ENCODE measurements at regions not wholly inside any gene's neighbourhood (a gene's known extent, or its start where the extent isn't known, plus 50 kb on each side); places are given as distances from the start of the nearest gene placed in this dataset.
A peak's percentile ranks its signal among the peaks of the same experiment; 100 is the strongest.

- no peak for ATAC-seq
- Mint-ChIP-seq H3K4me1 (peaks cover 0 to 6% (median 2%) of the 10 kb centered on the region in 4 donors), H3K4me3 (no peak overlapping the region), H3K27me3 (peaks cover 0 to 16% (median 4%) of the 10 kb centered on the region in 5 donors), H3K9me3 (peaks cover 0 to 15% (median 7%) of the 10 kb centered on the region in 9 donors), H3K36me3 (peaks cover 0 to 4% (median 3%) of the 10 kb centered on the region in 3 donors), H3K27ac (no peak overlapping the region)
- no peak for DNase-seq
- POLR2A ChIA-PET = no interaction called here
Observed at GRCh38 chr22:27308513-27308912, 493.0 kb downstream of the MN1 start.

GRCh38 chr22:27309697-27310096, 491.9 kb downstream of the MN1 start:
- no peak overlapping the region for H3K4me3 Mint-ChIP-seq
- ATAC-seq = no peak
- no peak for DNase-seq
- POLR2A ChIA-PET = no interaction called here
- no peak overlapping the region for H3K27ac Mint-ChIP-seq
- H3K36me3 Mint-ChIP-seq = peaks cover 1 to 7% (median 3%) of the 10 kb centered on the region in 3 donors
- H3K4me1 Mint-ChIP-seq = peaks cover 0 to 6% (median 2%) of the 10 kb centered on the region in 4 donors
- peaks cover 0 to 15% (median 7%) of the 10 kb centered on the region in 9 donors for H3K9me3 Mint-ChIP-seq
- H3K27me3 Mint-ChIP-seq = peaks cover 1 to 15% (median 5%) of the 10 kb centered on the region in 5 donors

DNA sequence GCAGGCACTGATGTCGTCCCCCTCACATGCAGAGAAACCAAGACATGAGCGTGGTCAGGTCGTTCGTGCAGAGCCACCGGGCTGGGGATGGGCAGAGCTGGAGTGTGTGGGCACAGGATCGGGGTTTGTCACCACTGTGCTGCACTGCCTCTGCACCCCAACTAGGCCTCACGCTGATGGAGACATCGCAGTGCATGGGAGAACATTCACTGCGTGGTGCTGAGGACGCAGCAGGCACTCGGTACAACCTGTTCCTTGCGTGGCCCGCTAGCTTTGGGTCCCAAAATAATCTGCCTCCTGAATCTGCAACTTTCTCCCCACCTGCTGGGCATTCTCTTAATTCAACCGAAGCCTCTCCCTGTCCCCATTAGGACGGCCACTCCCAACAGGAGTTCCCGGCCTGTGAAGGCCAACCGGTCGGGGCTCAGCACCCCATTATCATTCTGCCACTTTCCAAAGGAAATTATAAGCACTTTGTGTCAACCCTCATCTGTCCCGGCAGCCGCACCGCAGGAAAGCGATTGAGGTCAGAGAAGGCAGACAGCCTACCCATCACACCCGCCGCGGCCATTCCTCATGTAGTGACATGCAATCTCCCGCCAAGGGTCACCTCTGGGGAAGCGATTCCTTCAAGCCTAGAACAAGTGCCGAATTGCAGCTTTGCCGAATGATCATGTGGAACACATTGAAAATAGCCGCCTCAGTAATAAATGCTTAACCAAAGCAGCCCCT, 490.4 kb downstream of the MN1 start:
- H3K27ac Mint-ChIP-seq = no peak overlapping the region
- no peak for ATAC-seq

GRCh38 chr22:27311698-27312550, 489.6 kb downstream of the MN1 start:
- H3K27ac Mint-ChIP-seq = no peak overlapping the region
- peaks cover 0 to 15% (median 7%) of the 10 kb centered on the region in 9 donors for H3K9me3 Mint-ChIP-seq
- DNase-seq = no peak
- H3K27me3 Mint-ChIP-seq = peaks cover 9 to 36% (median 26%) of the 10 kb centered on the region in 5 donors
- POLR2A ChIA-PET = no interaction called here
- peaks cover 3 to 9% (median 3%) of the 10 kb centered on the region in 3 donors for H3K36me3 Mint-ChIP-seq
- H3K4me3 Mint-ChIP-seq = no peak overlapping the region
- peaks cover 0 to 6% (median 2%) of the 10 kb centered on the region in 4 donors for H3K4me1 Mint-ChIP-seq
- no peak for ATAC-seq

More for the DNA sequence above, 490.4 kb downstream of the MN1 start:
- H3K9me3 Mint-ChIP-seq = peaks cover 0 to 15% (median 7%) of the 10 kb centered on the region in 9 donors
- peaks cover 0 to 6% (median 2%) of the 10 kb centered on the region in 4 donors for H3K4me1 Mint-ChIP-seq
- no peak overlapping the region for H3K4me3 Mint-ChIP-seq
- POLR2A ChIA-PET = no interaction called here
- DNase-seq = no peak
- peaks cover 3 to 9% (median 3%) of the 10 kb centered on the region in 3 donors for H3K36me3 Mint-ChIP-seq
- peaks cover 4 to 28% (median 18%) of the 10 kb centered on the region in 5 donors for H3K27me3 Mint-ChIP-seq

GRCh38 chr22:27312565-27312964, 489.0 kb downstream of the MN1 start:
- peaks cover 0 to 15% (median 7%) of the 10 kb centered on the region in 9 donors for H3K9me3 Mint-ChIP-seq
- no peak overlapping the region for H3K4me3 Mint-ChIP-seq
- ATAC-seq (no peak), DNase-seq (no peak)
- H3K36me3 Mint-ChIP-seq = peaks cover 3 to 9% (median 3%) of the 10 kb centered on the region in 3 donors
- H3K4me1 Mint-ChIP-seq = peaks cover 0 to 3% (median 2%) of the 10 kb centered on the region in 4 donors
- peaks cover 12 to 40% (median 32%) of the 10 kb centered on the region in 5 donors for H3K27me3 Mint-ChIP-seq
- POLR2A ChIA-PET = no interaction called here
- no peak overlapping the region for H3K27ac Mint-ChIP-seq

GRCh38 chr22:27312966-27313855, 488.3 kb downstream of the MN1 start:
- H3K4me3 Mint-ChIP-seq = no peak overlapping the region
- H3K36me3 Mint-ChIP-seq = peaks cover 3 to 9% (median 3%) of the 10 kb centered on the region in 3 donors
- no peak for ATAC-seq
- DNase-seq = no peak
- peaks cover 0 to 9% (median 4%) of the 10 kb centered on the region in 9 donors for H3K9me3 Mint-ChIP-seq
- H3K27me3 Mint-ChIP-seq = peaks cover 18 to 42% (median 37%) of the 10 kb centered on the region in 5 donors
- H3K27ac Mint-ChIP-seq = no peak overlapping the region
- POLR2A ChIA-PET = no interaction called here
- H3K4me1 Mint-ChIP-seq = no peaks in the 10 kb centered on the region

DNA sequence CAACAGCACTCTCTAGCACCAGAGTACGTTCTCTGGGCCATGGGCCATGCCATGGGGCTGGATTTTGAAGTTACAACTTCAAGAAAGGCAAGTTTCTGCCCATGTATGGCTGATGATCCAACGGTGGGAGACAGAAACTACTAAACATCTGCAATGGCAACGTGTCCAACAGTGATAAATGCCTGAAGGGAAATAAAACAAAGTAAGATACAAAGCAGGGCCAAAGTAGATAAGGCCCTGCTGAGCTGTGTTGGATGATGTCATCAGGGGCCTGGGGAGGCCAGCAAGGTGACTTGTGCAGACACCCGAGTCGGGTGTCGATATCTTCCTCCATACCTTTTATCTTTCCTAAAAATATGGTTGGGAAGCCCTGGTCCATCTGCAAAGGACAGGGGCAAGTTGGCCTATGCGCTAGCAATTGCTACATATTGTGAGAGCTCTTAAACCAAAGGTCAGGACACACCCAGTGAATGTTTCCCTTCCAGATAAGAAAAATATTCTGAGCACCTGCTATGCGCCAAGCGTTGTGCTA, 487.2 kb downstream of the MN1 start:
- peaks cover 18 to 50% (median 39%) of the 10 kb centered on the region in 5 donors for H3K27me3 Mint-ChIP-seq
- H3K36me3 Mint-ChIP-seq = peaks cover 0 to 8% (median 3%) of the 10 kb centered on the region in 3 donors
- DNase-seq (no peak), ATAC-seq (no peak)
- H3K9me3 Mint-ChIP-seq = peaks cover 0 to 13% (median 2%) of the 10 kb centered on the region in 9 donors
- POLR2A ChIA-PET = no interaction called here
- H3K27ac Mint-ChIP-seq = no peak overlapping the region
- no peak overlapping the region for H3K4me3 Mint-ChIP-seq
- H3K4me1 Mint-ChIP-seq = no peaks in the 10 kb centered on the region

DNA sequence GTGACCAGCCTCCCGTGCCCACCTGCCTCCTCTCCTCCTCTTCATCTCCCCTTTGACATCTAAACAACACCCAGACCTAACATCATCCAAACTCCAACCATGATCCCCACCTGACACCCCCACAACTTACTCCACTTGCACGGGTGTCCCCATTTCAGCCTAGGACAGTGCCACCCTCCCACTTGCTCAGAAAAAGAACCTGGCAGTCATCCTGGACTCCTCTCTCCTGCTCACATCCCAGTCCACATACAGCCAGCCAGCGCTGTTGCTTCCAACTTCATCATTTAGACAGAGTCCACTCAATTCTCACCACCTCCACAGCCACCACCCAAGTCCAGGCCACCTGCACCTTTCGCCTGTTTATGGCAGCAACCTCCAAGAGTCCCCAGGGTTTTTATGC, 485.7 kb downstream of the MN1 start:
- no peak overlapping the region for H3K4me3 Mint-ChIP-seq
- POLR2A ChIA-PET = no interaction called here
- DNase-seq = no peak
- H3K36me3 Mint-ChIP-seq = peaks cover 0 to 23% (median 3%) of the 10 kb centered on the region in 3 donors
- H3K9me3 Mint-ChIP-seq = peaks cover 0 to 28% (median 2%) of the 10 kb centered on the region in 9 donors
- H3K4me1 Mint-ChIP-seq = no peaks in the 10 kb centered on the region
- no peak for ATAC-seq
- peaks cover 25 to 58% (median 39%) of the 10 kb centered on the region in 5 donors for H3K27me3 Mint-ChIP-seq
- no peak overlapping the region for H3K27ac Mint-ChIP-seq

DNA sequence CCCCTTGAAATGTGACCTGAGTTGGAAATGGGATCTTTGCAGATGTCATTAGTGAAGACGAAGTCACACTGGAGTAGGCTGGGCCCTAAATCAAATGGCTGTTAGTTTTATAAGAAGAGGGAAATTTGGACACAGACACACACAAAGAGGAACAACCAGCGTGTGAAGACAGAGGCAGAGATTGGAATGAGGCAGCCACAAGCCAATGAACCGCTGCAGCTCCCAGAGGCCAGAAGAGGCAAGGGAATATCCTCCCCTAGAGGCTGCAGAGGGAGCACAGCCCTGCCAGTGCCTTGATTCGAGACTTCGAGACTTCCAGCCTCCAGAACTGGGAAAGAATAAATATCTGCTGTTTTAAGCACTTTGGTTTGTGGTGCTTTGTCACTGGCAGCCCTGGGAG, 484.5 kb downstream of the MN1 start:
- Mint-ChIP-seq H3K36me3 (peaks cover 0 to 25% (median 3%) of the 10 kb centered on the region in 3 donors), H3K4me1 (no peaks in the 10 kb centered on the region), H3K9me3 (peaks cover 0 to 36% (median 2%) of the 10 kb centered on the region in 9 donors), H3K27me3 (peaks cover 27 to 65% (median 44%) of the 10 kb centered on the region in 5 donors), H3K27ac (no peak overlapping the region), H3K4me3 (no peak overlapping the region)
- POLR2A ChIA-PET = no interaction called here
- DNase-seq (no peak), ATAC-seq (no peak)

DNA sequence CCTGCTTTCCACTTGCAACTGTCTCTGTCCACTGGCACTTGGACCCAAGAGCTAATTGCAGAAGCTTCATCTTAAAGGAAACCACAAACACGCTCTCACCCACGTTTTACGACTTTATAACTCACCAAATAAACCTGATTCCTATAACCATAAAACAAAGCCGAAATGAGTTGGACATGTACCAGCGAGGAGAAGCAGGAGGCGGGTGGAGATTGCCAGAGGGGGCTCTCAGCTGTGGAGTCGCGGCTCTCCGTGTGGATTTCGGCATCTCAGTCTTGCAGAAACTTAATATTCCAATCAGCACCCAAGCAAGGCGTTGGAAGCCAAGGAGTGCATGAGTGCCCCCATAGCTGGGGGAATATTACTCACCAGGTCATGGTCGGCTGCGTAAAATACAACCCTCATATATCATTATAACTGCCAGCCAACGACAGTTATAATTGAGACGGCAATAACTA, 483.6 kb downstream of the MN1 start:
- POLR2A ChIA-PET = no interaction called here
- ATAC-seq = no peak

GRCh38 chr22:27318516-27318915, 483.0 kb downstream of the MN1 start:
- POLR2A ChIA-PET = no interaction called here
- Mint-ChIP-seq H3K27me3 (peaks cover 34 to 79% (median 54%) of the 10 kb centered on the region in 5 donors), H3K36me3 (peaks cover 0 to 31% (median 3%) of the 10 kb centered on the region in 3 donors), H3K4me1 (no peaks in the 10 kb centered on the region), H3K9me3 (peaks cover 0 to 36% (median 2%) of the 10 kb centered on the region in 9 donors), H3K4me3 (no peak overlapping the region), H3K27ac (no peak overlapping the region)
- DNase-seq (no peak), ATAC-seq (no peak)

More for the DNA sequence above, 483.6 kb downstream of the MN1 start:
- no peaks in the 10 kb centered on the region for H3K4me1 Mint-ChIP-seq
- H3K4me3 Mint-ChIP-seq = no peak overlapping the region
- H3K9me3 Mint-ChIP-seq = peaks cover 0 to 36% (median 2%) of the 10 kb centered on the region in 9 donors
- peaks cover 0 to 31% (median 3%) of the 10 kb centered on the region in 3 donors for H3K36me3 Mint-ChIP-seq
- H3K27me3 Mint-ChIP-seq = peaks cover 32 to 74% (median 52%) of the 10 kb centered on the region in 5 donors
- DNase-seq = no peak
- peak overlapping the region in 1 of 10 donors; percentile 40 for H3K27ac Mint-ChIP-seq

- POLR2A ChIA-PET = no interaction called here
- Mint-ChIP-seq H3K27ac (no peak overlapping the region), H3K4me1 (no peaks in the 10 kb centered on the region), H3K4me3 (no peak overlapping the region), H3K9me3 (peaks cover 0 to 30% (median 2%) of the 10 kb centered on the region in 9 donors), H3K27me3 (peaks cover 35 to 67% (median 44%) of the 10 kb centered on the region in 5 donors), H3K36me3 (peaks cover 0 to 26% (median 0%) of the 10 kb centered on the region in 3 donors)
- no peak for DNase-seq
- no peak for ATAC-seq
Observed at GRCh38 chr22:27323661-27324060, 477.9 kb downstream of the MN1 start.

All from naive thymus-derived CD8-positive, alpha-beta T cell (primary cell).